ENCODE measurements at regions not wholly inside any gene's neighbourhood (a gene's known extent, or its start where the extent isn't known, plus 50 kb on each side); places are given as distances from the start of the nearest gene placed in this dataset.

- H3K36me3 Mint-ChIP-seq (ENCODE audit: low read depth): no peaks in the 10 kb centered on the region
- intact Hi-C loops (cut with micrococcal nuclease): no loop called here
- H3K4me3 Mint-ChIP-seq (ENCODE audit: low read depth): no peak overlapping the region
- no peaks in the 10 kb centered on the region for H3K27me3 Mint-ChIP-seq (ENCODE audit: low read depth)
- DNase-seq (ENCODE audit: low spot score): no peak
- H3K9me3 Mint-ChIP-seq: no peaks in the 10 kb centered on the region
- H3K27ac Mint-ChIP-seq: no peak overlapping the region
- peaks cover 2% of the 10 kb centered on the region for H3K4me1 Mint-ChIP-seq (ENCODE audit: low read depth)
Measured at GRCh38 chr9:115373000-115373709, 255.2 kb upstream of the TNC start.

- intact Hi-C loops (cut with micrococcal nuclease): no loop called here
- DNase-seq (ENCODE audit: low spot score): no peak
- Mint-ChIP-seq H3K4me3 (ENCODE audit: low read depth) (no peak overlapping the region), H3K27ac (no peak overlapping the region), H3K4me1 (ENCODE audit: low read depth) (peaks cover 2% of the 10 kb centered on the region), H3K27me3 (ENCODE audit: low read depth) (no peaks in the 10 kb centered on the region), H3K9me3 (no peaks in the 10 kb centered on the region), H3K36me3 (ENCODE audit: low read depth) (no peaks in the 10 kb centered on the region)
Measured at GRCh38 chr9:115373710-115374045, 255.7 kb upstream of the TNC start.

- Mint-ChIP-seq H3K4me1 (ENCODE audit: low read depth) (peaks cover 2% of the 10 kb centered on the region), H3K27ac (no peak overlapping the region), H3K36me3 (ENCODE audit: low read depth) (no peaks in the 10 kb centered on the region), H3K27me3 (ENCODE audit: low read depth) (no peaks in the 10 kb centered on the region), H3K4me3 (ENCODE audit: low read depth) (no peak overlapping the region), H3K9me3 (no peaks in the 10 kb centered on the region)
- intact Hi-C loops (cut with micrococcal nuclease): no loop called here
- no peak for DNase-seq (ENCODE audit: low spot score)
Measured at GRCh38 chr9:115374724-115375268, 256.8 kb upstream of the TNC start.

GRCh38 chr9:115378241-115378640 is 260.3 kb upstream of the TNC start:
- H3K4me3 Mint-ChIP-seq (ENCODE audit: low read depth): no peak overlapping the region

GRCh38 chr9:115378758-115379157 is 260.8 kb upstream of the TNC start:
- Mint-ChIP-seq H3K27ac (no peak overlapping the region), H3K4me3 (ENCODE audit: low read depth) (no peak overlapping the region), H3K36me3 (ENCODE audit: low read depth) (no peaks in the 10 kb centered on the region), H3K4me1 (ENCODE audit: low read depth) (no peaks in the 10 kb centered on the region), H3K9me3 (no peaks in the 10 kb centered on the region), H3K27me3 (ENCODE audit: low read depth) (no peaks in the 10 kb centered on the region)
- DNase-seq (ENCODE audit: low spot score): no peak
- intact Hi-C loops (cut with micrococcal nuclease): no loop called here

More at GRCh38 chr9:115378241-115378640, 260.3 kb upstream of the TNC start:
- Mint-ChIP-seq H3K27me3 (ENCODE audit: low read depth) (no peaks in the 10 kb centered on the region), H3K4me1 (ENCODE audit: low read depth) (no peaks in the 10 kb centered on the region), H3K36me3 (ENCODE audit: low read depth) (no peaks in the 10 kb centered on the region), H3K27ac (no peak overlapping the region), H3K9me3 (no peaks in the 10 kb centered on the region)
- intact Hi-C loops (cut with micrococcal nuclease): no loop called here
- no peak for DNase-seq (ENCODE audit: low spot score)

- DNase-seq (ENCODE audit: low spot score): no peak
- no peak overlapping the region for H3K4me3 Mint-ChIP-seq (ENCODE audit: low read depth)
- no peaks in the 10 kb centered on the region for H3K4me1 Mint-ChIP-seq (ENCODE audit: low read depth)
- no peaks in the 10 kb centered on the region for H3K36me3 Mint-ChIP-seq (ENCODE audit: low read depth)
- intact Hi-C loops (cut with micrococcal nuclease): no loop called here
- no peaks in the 10 kb centered on the region for H3K27me3 Mint-ChIP-seq (ENCODE audit: low read depth)
- no peak overlapping the region for H3K27ac Mint-ChIP-seq
- no peaks in the 10 kb centered on the region for H3K9me3 Mint-ChIP-seq
Measured at GRCh38 chr9:115379719-115380118, 261.8 kb upstream of the TNC start.

GRCh38 chr9:115382865-115383264 is 264.9 kb upstream of the TNC start:
- no peak for DNase-seq (ENCODE audit: low spot score)
- H3K36me3 Mint-ChIP-seq (ENCODE audit: low read depth): no peaks in the 10 kb centered on the region
- H3K9me3 Mint-ChIP-seq: no peaks in the 10 kb centered on the region
- H3K4me1 Mint-ChIP-seq (ENCODE audit: low read depth): no peaks in the 10 kb centered on the region
- no peak overlapping the region for H3K27ac Mint-ChIP-seq
- intact Hi-C loops (cut with micrococcal nuclease): no loop called here
- no peak overlapping the region for H3K4me3 Mint-ChIP-seq (ENCODE audit: low read depth)
- no peaks in the 10 kb centered on the region for H3K27me3 Mint-ChIP-seq (ENCODE audit: low read depth)

GRCh38 chr9:115385383-115386122 is 267.6 kb upstream of the TNC start:
- no peak overlapping the region for H3K4me3 Mint-ChIP-seq (ENCODE audit: low read depth)
- H3K36me3 Mint-ChIP-seq (ENCODE audit: low read depth): no peaks in the 10 kb centered on the region
- no peaks in the 10 kb centered on the region for H3K9me3 Mint-ChIP-seq
- no peaks in the 10 kb centered on the region for H3K27me3 Mint-ChIP-seq (ENCODE audit: low read depth)
- DNase-seq (ENCODE audit: low spot score): no peak
- H3K27ac Mint-ChIP-seq: no peak overlapping the region
- no peaks in the 10 kb centered on the region for H3K4me1 Mint-ChIP-seq (ENCODE audit: low read depth)
- intact Hi-C loops (cut with micrococcal nuclease): no loop called here

- no peaks in the 10 kb centered on the region for H3K9me3 Mint-ChIP-seq
- H3K36me3 Mint-ChIP-seq (ENCODE audit: low read depth): no peaks in the 10 kb centered on the region
- H3K4me1 Mint-ChIP-seq (ENCODE audit: low read depth): no peaks in the 10 kb centered on the region
- DNase-seq (ENCODE audit: low spot score): no peak
- intact Hi-C loops (cut with micrococcal nuclease): no loop called here
- H3K27ac Mint-ChIP-seq: no peak overlapping the region
- H3K4me3 Mint-ChIP-seq (ENCODE audit: low read depth): no peak overlapping the region
- H3K27me3 Mint-ChIP-seq (ENCODE audit: low read depth): no peaks in the 10 kb centered on the region
Measured at GRCh38 chr9:115386963-115387770, 269.2 kb upstream of the TNC start.

- H3K9me3 Mint-ChIP-seq: no peaks in the 10 kb centered on the region
- H3K27me3 Mint-ChIP-seq (ENCODE audit: low read depth): no peaks in the 10 kb centered on the region
- no peak overlapping the region for H3K27ac Mint-ChIP-seq
- intact Hi-C loops (cut with micrococcal nuclease): loop anchor here (10.0 kb wide), 1 partner anchor 706 kb away; the partner anchor contains the start of gene TEX48
- H3K4me3 Mint-ChIP-seq (ENCODE audit: low read depth): no peak overlapping the region
- no peak for DNase-seq (ENCODE audit: low spot score)
- peaks cover 2% of the 10 kb centered on the region for H3K4me1 Mint-ChIP-seq (ENCODE audit: low read depth)
- H3K36me3 Mint-ChIP-seq (ENCODE audit: low read depth): no peaks in the 10 kb centered on the region
Measured at GRCh38 chr9:115391168-115391825, 273.3 kb upstream of the TNC start.

GRCh38 chr9:115393976-115394775 is 276.2 kb upstream of the TNC start:
- DNase-seq (ENCODE audit: low spot score): no peak
- intact Hi-C loops (cut with micrococcal nuclease): loop anchor here (10.0 kb wide), 1 partner anchor 709 kb away; the partner anchor contains the start of gene TEX48
- no peaks in the 10 kb centered on the region for H3K9me3 Mint-ChIP-seq
- no peak overlapping the region for H3K27ac Mint-ChIP-seq
- H3K4me3 Mint-ChIP-seq (ENCODE audit: low read depth): no peak overlapping the region
- peaks cover 2% of the 10 kb centered on the region for H3K4me1 Mint-ChIP-seq (ENCODE audit: low read depth)
- no peaks in the 10 kb centered on the region for H3K27me3 Mint-ChIP-seq (ENCODE audit: low read depth)
- H3K36me3 Mint-ChIP-seq (ENCODE audit: low read depth): no peaks in the 10 kb centered on the region

Measured in activated T-helper 2 cell treated with anti-CD3 and anti-CD28 coated beads, Interferon-gamma antibody, Interleukin-2, Interleukin-4, amounts not matched to agents 10 μg/mL and 5 μg/mL and 100 μg/mL, durations not matched to agents 14 hours and 24 hours and 36 hours (primary cell).